HK-2 (cell line): ENCODE measurements at regions not wholly inside any gene's neighbourhood (a gene's known extent, or its start where the extent isn't known, plus 50 kb on each side); places are given as distances from the start of the nearest gene placed in this dataset.
"Not testable (repeated sequence)": the region's sequence is repeated elsewhere in the genome, so short reads cannot be mapped to it uniquely, and the experiment has no call there.

Experiments
- DNase-seq: peaks from one replicate; pipeline ENCODE4 v3.0.0-alpha.2; 2018; ENCODE audit not compliant: unreplicated experiment

DNA sequence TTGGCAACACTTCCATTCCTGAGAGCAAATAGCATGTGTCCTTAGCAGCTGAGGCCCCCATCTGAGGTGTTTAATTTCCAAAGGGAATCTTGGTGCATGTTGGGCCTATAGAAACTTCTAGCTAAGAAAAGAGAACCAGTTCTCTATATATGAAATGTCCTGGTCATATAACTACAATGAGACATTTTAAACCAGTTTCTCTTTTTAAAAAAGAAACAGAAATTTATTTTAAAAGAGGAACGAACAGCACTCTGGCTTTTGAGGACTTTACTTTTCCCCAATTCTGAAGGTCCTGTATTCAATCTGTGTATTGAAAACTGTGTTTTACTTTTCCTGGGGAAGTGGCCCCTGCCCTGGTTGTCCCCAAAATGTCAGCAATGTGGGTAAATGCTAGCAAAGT lies 94.0 kb upstream of the FOXN2 start:
- no peak for DNase-seq

DNA sequence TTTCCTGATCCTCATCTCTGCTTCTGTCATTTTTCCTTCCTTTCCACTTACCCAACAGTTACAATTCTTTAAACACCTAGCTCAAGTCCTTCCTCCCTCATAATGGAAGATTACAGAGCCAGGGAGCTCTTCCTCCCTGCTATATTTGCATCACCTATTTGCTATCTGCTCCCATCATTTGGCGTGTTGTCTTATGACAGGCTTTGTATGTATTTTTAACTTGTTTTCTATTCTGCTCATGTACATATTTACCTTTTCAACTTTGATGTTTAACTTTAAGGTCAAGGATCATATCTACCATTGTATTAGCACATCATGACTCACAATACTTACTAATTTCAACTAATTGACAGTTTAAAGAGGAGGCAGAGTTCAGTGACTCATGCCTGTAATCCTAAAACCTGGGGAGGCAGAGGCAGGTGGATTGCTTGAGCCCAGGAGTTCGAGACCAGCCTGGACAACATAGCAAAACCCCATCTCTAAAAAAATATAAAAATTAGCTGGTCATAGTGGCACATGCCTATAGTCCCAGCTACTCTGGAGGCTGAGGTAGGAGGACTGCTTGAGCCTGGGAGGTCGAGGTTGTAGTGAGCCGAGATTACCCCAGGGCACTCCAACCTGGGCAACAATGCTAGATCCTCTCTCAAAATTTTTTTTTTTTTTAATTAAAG lies 92.5 kb upstream of the FOXN2 start:
- DNase-seq = no peak

DNA sequence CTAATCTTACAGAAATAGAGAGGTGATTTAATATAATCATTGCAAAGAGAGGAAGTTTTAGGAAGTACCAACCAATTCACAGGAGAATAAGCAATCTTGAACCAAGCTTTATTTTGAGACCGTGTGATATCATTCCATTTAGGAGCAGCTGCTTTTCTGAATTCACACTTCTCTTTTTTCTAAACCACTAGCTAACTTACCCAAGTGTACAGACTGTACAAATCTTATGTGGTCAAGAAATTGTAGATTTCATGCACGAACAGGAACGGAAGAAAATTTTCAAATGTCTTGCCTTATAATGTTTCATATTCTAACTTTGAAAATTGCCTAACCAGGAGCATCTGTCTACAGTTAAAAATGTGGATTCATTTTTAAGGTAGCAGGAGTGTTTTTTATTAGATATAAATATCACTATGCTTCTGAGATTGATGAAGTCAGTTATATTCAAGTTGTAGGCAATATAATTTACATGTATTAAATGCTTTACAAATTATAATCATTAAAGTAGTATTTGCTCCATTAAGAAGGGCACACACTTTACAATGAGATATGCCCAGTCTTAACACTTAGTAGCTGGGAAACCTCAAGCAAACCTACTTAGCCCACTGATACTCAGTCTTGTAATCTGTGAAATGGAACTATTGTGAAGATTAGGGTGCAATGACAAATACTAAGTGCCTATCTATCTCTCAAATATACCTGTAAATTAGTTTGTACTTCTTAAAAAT lies 86.7 kb upstream of the FOXN2 start:
- no peak for DNase-seq

DNA sequence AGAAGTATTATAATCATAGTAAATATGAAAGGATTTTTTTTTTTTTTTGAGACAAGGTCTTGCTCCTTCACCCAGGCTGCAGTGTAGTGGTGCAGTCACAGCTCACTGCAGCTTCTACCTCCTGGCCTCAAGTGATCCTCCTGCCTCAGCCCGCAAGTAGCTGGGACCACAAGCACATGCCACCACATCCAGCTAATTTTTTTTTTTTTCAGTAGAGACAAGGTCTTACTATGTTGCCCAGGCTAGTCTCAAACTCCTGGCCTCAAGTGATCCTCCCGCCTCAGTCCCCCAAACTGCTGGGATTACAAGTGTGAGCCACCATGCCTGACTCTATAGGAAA lies 86.2 kb upstream of the FOXN2 start:
- no peak for DNase-seq

DNA sequence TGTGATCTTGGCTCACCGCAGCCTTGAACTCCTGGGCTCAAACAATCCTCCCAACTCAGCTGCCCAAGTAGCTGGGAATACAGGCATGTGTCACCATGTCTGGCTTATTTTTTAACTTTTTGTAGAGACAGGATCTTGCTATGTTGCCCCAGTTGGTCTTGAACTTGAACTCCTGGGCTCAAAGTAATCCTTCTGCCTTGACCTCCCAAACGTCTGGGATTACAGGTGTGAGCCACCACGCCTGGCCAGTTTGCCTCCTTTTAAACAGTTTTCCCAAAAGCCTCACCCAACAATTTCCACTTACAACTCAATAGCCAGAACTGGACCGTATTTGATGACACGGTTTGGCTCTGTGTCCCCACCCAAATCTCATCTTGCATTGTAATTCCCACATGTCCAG lies 85.4 kb upstream of the FOXN2 start:
- no peak for DNase-seq

DNA sequence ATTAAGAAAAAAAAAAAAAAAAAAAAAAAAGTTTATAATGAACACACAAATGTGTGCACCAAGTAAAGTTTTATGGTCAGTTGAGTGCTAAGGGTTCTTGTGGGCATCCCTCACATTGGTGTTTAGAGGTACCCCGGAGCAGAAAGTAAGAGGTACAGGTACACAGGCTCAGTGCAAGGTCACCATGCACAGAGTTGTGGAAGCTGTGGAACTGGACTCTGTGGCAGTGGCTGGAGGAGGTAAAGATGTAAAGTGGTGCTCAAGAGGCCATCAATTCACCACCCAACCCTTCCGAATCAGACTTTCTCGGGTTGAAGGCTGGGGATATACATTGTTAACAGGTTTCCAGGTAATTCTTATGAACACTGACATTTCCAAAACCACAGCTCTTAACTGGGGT lies 83.6 kb upstream of the FOXN2 start:
- no peak for DNase-seq

DNA sequence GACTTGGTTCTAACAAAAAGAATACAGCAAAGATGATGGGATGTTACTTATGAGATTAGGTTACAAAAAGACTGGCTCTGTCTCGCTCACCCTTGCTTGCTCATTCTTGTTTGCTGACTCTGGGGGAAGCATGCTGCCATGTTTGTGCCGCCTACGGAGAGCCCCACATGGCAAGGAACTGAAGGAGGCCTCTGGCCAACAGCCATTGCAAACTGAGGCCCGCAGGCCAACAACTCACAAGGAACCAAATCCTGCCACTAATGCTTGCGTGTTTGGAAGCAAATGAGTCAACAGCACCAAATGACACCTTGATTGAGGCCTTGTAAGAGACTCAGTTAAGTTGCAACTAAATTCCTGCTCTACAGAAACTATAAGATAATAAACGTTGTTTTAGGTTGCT lies 82.1 kb upstream of the FOXN2 start:
- no peak for DNase-seq

DNA sequence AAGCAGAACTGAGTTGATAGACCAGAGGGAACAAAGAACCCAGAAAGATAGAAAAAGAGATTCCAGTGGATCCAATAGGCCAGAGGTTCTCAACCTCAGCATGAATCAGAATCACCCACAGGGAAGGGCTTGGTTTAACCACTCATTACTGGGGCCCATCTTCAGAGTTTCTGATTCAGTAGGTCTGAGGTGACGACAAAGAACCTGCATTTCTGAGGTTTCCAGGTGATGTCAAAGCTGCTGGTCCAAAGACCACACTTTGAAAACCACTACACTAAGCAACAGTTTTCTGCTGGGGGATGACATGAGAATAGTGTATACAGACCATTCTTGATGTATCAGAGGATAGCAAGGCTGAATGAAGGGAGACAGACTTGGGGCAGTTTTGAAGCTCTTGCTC lies 81.5 kb upstream of the FOXN2 start:
- no peak for DNase-seq

DNA sequence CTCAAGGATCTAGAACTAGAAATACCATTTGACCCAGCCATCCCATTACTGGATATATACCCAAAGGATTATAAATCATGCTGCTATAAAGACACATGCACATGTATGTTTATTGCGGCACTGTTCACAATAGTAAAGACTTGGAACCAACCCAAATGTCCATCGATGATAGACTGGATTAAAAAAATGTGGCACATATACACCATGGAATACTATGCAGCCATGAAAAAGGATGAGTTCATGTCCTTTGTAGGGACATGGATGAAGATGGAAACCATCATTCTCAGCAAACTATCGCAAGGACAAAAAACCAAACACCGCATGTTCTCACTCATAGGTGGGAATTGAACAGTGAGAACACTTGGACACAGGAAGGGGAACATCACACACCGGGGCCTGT lies 80.7 kb upstream of the FOXN2 start:
- DNase-seq = not testable (repeated sequence)

DNA sequence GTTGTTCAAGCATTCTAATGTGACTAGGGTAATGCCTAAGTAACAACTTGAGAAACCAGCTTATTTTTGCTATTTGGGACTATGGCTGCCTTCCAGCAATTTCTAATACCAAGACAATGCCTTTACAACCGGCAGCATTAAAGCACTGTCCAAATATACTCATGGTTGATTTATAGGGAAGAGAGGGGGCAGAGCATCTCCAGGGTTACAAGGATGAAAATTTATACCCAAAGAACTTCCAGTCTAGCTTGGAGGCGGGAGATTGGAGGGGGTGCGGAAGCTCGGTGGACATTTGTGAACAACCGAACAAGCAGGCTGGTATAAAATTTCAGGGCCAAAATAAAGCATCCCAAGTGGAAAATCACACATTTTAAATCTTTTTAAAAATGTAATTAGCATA lies 79.4 kb upstream of the FOXN2 start:
- no peak for DNase-seq

DNA sequence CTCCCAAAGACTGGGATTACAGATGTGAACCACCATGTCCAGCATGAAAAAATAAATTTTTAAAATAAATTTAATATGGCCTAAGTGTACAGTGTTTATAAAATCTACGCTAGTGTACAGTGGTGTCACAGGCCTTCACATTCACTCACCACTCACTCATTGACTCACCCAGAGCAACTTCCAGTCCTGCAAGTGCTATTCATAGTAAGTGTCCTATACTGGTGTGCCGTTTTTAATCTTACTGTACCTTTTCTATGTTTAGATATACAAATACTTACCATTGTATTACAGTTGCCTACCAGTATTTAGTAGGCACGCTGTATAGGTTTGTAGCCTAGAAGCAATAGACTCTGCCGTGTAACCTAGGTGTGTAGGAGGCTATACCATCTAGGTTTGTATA lies 76.1 kb upstream of the FOXN2 start:
- no peak for DNase-seq

DNA sequence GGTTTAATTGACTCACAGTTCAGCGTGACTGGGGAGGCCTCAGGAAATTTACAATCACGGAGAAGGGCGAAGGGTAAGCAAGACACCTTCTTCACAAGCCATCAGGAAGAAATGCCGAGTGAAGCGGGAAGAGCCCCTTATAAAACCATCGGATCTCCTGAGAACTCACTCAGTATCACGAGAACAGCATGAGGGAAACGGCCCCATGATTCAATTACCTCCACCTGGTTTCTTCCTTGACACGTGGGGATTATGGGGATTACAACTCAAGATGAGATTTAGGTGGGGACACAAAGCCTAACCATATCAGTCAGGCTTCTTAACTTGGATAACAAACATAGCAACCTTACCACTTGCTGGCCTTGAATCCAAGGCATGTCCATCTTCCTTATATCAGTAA lies 73.6 kb upstream of the FOXN2 start:
- no peak for DNase-seq

DNA sequence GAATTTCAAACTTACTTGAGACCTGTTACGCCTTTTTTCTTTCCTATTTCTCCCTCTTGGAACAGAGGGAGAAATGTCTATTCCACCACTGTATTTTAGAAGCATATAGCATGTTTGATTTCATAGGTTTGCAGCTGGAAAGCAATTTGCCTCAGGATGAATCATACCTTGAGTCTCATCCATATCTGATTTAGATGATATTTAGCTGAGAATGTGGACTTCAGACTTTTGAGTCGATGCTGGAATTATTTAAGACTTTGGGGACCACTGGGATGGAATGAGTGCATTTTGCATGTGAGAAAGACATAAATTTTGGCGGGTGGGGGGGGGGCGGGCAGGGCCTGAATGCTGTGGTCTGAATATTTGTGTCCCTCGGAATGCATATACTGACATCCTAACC lies 67.3 kb upstream of the FOXN2 start:
- DNase-seq = no peak

DNA sequence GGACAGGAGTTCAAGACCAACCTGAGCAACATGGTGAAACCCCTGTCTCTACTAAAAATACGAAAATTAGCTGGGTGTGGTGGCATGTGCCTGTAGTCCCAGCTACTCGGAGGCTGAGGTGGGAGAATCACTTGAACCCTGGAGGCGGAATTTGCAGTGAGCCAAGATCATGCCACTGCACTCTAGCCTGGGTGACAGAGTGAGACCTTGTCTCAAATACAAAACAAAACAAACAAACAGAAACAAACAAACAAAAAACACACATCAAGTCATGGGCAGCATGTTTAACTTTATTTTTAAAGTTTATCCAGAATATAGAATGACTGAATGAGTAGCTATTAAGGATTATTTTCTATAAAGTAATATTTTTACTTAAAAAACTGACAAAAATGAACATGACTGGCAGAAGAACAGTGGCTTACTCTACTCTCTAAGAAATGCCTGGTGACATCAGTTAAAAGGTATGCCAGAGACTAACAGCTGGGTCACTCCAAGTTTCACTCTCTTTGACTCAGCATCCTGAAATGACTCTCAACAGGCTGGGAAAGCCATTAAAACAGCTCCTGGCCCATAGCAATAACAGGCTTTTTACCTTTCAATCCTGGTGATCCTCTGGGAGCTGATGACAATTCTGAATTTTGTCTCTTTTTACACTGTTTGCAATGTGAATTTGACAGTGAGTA lies 66.1 kb upstream of the FOXN2 start:
- peak; percentile 14 for DNase-seq

DNA sequence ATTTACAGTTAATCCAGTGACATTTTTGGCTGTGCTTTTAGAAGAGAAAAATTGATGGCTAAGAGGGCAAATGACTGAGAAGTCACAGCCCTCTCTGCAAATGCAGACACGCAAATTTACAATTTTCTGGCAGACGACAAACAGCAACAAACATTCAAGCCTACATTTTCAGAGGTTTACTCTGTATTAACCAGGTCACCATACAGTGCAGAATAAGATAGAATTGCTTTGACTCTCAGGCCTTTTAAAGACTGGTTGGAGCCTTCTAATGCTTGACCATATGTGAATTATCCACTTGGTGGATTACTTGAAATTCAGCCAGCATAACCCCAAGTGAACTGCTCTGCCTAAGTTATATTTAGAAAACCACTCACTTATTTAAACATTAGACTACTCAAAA lies 65.5 kb upstream of the FOXN2 start:
- DNase-seq = no peak

DNA sequence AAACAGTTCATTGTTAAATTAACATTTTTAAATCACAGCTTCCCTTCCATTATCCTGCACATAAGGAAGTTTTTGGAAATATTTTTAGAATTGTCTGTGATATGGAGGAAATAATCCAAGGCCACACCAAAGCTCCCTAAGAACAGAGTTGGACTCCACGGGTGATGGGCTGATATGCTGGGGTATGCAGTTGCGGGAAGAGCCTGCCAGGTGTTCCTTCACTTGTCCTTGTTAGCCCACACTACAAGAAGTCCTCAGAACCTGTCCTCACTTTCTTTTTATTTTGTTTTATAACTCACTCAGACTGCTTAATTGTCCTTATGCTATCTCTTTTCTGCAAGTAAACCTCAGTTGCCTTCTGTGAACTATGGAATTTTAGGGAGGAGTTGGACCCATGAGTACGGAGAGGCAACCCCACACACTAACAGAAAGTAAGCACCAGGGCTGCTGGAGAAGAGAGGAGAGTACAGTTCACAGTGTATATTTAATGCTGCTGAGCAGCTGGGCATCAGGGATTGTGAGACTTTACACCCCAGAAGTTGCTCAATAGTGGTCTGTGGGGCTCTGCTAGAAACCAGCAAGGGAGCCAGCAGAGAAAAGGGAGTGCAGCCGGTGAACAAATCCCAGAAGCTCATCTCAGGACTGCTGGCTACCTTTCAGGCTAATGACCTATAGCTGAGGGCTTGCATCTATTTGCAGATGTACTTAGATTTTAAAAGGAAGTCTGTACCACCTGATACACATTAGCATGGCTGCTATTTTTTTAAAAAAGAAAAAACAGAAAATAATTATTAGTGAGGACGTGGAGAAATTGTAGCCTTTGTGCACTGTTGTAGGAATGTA lies 64.6 kb upstream of the FOXN2 start:
- no peak for DNase-seq

DNA sequence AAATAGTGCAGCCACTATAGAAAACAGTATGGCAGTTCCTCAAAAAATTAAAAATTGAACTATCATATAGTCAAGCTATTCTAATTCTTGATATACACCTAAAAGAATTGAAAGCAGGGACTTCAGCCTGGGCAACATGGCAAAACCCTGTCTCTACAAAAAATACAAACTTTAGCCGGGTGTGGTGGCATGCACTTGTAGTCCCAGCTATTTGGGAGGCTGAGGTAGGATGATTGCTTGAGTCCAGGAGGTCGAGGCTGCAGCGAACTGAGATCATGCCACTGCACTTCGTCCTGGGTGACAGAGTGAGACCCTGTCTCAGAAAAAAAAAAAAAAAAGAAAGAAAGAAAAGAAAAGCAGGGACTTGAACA lies 64.0 kb upstream of the FOXN2 start:
- no peak for DNase-seq

DNA sequence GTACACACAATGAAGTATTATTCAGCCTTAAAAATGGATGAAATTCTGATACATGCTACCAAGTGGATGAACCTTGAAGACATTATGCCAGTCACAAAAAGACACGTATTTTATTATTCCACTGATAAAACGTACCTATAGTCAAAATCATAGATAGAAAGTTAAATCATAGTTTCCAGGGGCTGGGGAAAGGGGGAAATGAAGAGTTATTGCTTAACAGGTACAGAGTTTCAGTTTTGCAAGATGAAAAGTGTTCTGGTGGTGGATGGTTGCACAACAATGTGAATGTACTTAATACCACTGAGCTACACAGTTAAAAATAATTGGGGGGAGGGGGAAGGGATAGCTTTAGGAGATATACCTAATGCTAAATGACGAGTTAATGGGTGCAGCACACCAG lies 63.5 kb upstream of the FOXN2 start:
- DNase-seq = no peak

DNA sequence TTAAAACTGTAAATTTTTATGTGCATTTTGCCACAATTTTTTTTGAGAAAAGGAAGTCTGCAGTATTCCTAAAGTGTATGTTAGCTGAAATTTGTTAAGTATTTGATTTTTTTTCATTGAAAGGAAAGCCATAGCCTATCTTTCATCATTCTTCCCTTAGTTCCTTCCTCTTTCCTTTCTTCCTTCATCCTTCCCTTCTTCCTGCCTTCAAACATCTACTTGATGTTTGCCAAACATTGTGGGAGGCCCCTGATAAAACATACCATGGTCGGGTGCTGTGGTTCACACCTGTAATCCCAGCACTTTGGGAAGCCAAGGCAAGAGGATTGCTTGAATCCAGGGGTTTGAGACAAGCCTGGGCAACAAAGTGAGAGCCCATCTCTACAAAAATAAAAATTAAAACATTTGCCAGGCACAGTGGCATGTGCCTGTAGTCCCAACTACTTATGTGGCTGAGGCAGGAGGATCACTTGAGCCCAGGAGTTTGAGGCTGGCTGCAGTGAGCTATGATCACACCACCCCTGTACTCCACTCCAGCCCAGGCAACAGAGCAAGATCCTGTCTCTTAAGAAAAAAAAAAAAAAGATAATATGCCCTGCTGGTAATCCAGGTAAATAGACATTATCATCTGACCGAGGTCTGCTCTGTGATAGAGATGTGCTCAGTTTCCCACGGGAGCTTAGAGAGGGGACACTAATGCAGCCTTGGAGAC lies 62.9 kb upstream of the FOXN2 start:
- DNase-seq = no peak

DNA sequence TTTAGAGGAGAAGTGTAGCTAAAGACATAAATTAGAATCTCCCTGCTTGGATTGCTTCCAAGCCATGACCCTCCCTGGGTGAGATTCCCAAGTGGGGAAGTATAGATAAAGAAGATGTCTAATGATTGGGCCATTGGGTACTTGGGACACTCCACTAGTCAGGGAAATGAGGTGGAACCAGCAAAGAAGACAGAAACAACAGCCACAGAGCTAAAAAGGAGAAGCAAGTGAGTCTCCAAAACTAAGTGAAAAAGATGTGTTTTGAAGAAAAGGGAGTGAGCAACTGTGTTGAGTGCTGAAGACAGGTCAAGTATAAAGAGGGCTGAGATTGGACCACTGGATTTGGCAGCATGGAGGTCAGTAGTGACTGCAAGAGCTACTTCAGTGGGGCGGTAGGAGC lies 61.2 kb upstream of the FOXN2 start:
- DNase-seq = no peak

DNA sequence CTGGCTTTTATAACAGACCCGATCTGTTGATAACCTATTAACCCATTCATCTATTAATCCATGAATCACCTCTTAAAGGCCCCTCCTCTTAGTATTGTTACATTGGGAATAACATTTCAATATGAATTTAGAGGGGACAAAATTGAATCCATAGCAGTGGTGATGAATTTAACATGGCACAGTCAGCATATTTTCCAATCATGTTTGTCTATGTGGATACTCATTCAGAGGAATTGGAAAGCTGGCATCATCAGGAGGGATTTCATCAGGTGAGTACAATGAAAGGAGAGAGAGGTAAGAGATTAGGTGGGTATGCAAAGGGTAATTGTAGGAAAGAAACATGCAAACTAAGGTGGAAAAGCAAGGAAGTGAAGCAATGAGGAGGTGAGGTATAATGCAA lies 59.6 kb upstream of the FOXN2 start:
- DNase-seq = no peak

DNA sequence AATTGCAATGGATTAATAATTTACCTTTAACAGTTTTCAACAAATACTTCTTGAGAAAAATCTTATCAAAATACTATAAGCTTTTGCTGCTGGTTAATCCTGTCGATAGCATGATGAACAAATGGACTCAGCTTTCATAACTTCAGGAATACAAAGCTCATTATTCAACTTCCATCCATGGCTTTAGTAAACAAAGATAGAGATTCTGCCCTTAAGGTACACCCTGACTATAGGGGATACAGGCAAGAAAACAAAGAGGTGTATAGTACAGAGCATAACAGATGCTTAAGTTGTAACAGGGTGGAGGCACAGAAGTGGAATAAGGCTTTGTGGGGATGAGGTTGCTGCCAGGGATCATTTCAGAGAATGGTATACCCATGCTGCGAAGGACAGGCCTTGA lies 57.0 kb upstream of the FOXN2 start:
- no peak for DNase-seq
